Mesenchymal stem cell (in vitro differentiated cells and primary cell): ENCODE measurements at regions not wholly inside any gene's neighbourhood (a gene's known extent, or its start where the extent isn't known, plus 50 kb on each side); places are given as distances from the start of the nearest gene placed in this dataset.

ENCODE experiments used
- DNase-seq: peaks from one replicate; pipeline ENCODE4 v3.0.0-alpha.2; 2013
- H2AFZ ChIP-seq: one replicate; pipeline ENCODE4 v1.6.1; 2013; ENCODE audit warnings: low read depth, mild to moderate bottlenecking, control low read depth, inconsistent platforms, low read length, moderate library complexity
- H2AK5ac ChIP-seq: 2 replicates; pipeline ENCODE4 v1.6.1; 2013; ENCODE audit warnings: low read length, moderate library complexity, mild to moderate bottlenecking, inconsistent platforms; ENCODE audit not compliant: severe bottlenecking
- H2BK120ac ChIP-seq: one replicate; pipeline ENCODE4 v1.6.1; 2013; ENCODE audit warnings: low read depth, mild to moderate bottlenecking, inconsistent platforms, low read length, moderate library complexity
- H2BK12ac ChIP-seq, 2 experiments: one replicate each; pipeline ENCODE4 v1.6.1; 2013; ENCODE audit warnings: inconsistent platforms in 2 of 2, low read length in 2 of 2, mild to moderate bottlenecking in 2 of 2, moderate library complexity in 2 of 2, control low read depth in 1 of 2
- H2BK15ac ChIP-seq: one replicate; pipeline ENCODE4 v1.6.1; 2013; ENCODE audit warnings: mild to moderate bottlenecking, low read depth, inconsistent platforms; ENCODE audit not compliant: poor library complexity, severe bottlenecking
- H2BK5ac ChIP-seq: 2 replicates; pipeline ENCODE4 v1.6.1; 2013; ENCODE audit warnings: low read depth, mild to moderate bottlenecking, low read length, control low read depth, inconsistent platforms; ENCODE audit not compliant: poor library complexity, severe bottlenecking
- H3K14ac ChIP-seq, 2 experiments: one replicate each; pipeline ENCODE4 v1.6.1; 2013; ENCODE audit warnings: inconsistent platforms in 2 of 2, low read length in 2 of 2, control low read depth in 1 of 2, mild to moderate bottlenecking in 1 of 2, moderate library complexity in 1 of 2
- H3K18ac ChIP-seq, 2 experiments: one replicate each; pipeline ENCODE4 v1.6.1; 2013; ENCODE audit warnings: inconsistent platforms in 2 of 2, low read length in 2 of 2, control low read depth in 1 of 2, low read depth in 1 of 2, mild to moderate bottlenecking in 1 of 2
- H3K23ac ChIP-seq, 2 experiments: one replicate each; pipeline ENCODE4 v1.6.1; 2013; ENCODE audit warnings: inconsistent platforms in 2 of 2, low read length in 2 of 2, mild to moderate bottlenecking in 2 of 2, moderate library complexity in 2 of 2, control low read depth in 1 of 2
- H3K27ac ChIP-seq: 2 replicates; pipeline ENCODE4 v1.5.1; 2013; ENCODE audit warnings: mild to moderate bottlenecking, moderate library complexity, low read length, control low read depth, inconsistent platforms; ENCODE audit not compliant: poor library complexity, severe bottlenecking
- H3K27me3 ChIP-seq, 2 experiments: 2 replicates each; pipeline versions ENCODE4 v1.6.1 to v1.7.0; 2013; ENCODE audit warnings: low read length in 2 of 2, mild to moderate bottlenecking in 2 of 2, moderate library complexity in 2 of 2, control low read depth in 1 of 2, inconsistent platforms in 1 of 2; ENCODE audit not compliant: control insufficient read depth in 1 of 2, insufficient read depth in 1 of 2
- H3K36me3 ChIP-seq, 2 experiments: 2 replicates each; pipeline versions ENCODE4 v1.6.1 to v1.7.0; 2013; ENCODE audit warnings: low read length in 2 of 2, control low read depth in 1 of 2, inconsistent platforms in 1 of 2, low read depth in 1 of 2, mild to moderate bottlenecking in 1 of 2; ENCODE audit not compliant: insufficient read depth in 2 of 2, control insufficient read depth in 1 of 2
- H3K4ac ChIP-seq, 2 experiments: one replicate each; pipeline ENCODE4 v1.6.1; 2013; ENCODE audit warnings: inconsistent platforms in 2 of 2, low read length in 2 of 2, mild to moderate bottlenecking in 2 of 2, moderate library complexity in 2 of 2, control low read depth in 1 of 2, low read depth in 1 of 2
- H3K4me1 ChIP-seq: 2 replicates; pipeline ENCODE4 v1.6.1; 2013; ENCODE audit warnings: low read depth, low read length, control low read depth; ENCODE audit not compliant: control insufficient read depth, insufficient read depth
- H3K4me2 ChIP-seq: 2 replicates; pipeline ENCODE4 v1.6.1; 2013; ENCODE audit warnings: low read length, mild to moderate bottlenecking, inconsistent platforms; ENCODE audit not compliant: poor library complexity, severe bottlenecking
- H3K4me3 ChIP-seq, 2 experiments: 2 replicates each; pipeline versions ENCODE4 v1.5.1 to v1.7.0; 2013; ENCODE audit warnings: low read length in 2 of 2, mild to moderate bottlenecking in 2 of 2, control low read depth in 1 of 2, low read depth in 1 of 2; ENCODE audit not compliant: insufficient read depth in 1 of 2
- H3K79me1 ChIP-seq: replicated peaks from 2 replicates; pipeline ENCODE4 v1.6.1; 2013; ENCODE audit warnings: mild to moderate bottlenecking, control low read depth, low read length, inconsistent platforms; ENCODE audit not compliant: poor library complexity, severe bottlenecking
- H3K9ac ChIP-seq: 2 replicates; pipeline ENCODE4 v1.7.0; 2013; ENCODE audit warnings: mild to moderate bottlenecking, low read length, moderate library complexity
- H3K9me3 ChIP-seq: 2 replicates; pipeline ENCODE4 v1.7.0; 2013; ENCODE audit warnings: mild to moderate bottlenecking, low read length; ENCODE audit not compliant: control insufficient read depth
- H4K8ac ChIP-seq: one replicate; pipeline ENCODE4 v1.6.1; 2013; ENCODE audit warnings: inconsistent platforms, mild to moderate bottlenecking, low read length, moderate library complexity
- H4K91ac ChIP-seq: one replicate; pipeline ENCODE4 v1.6.1; 2013; ENCODE audit warnings: mild to moderate bottlenecking, low read length, inconsistent platforms
- WGBS: methylation state at CpG from one replicate; pipeline ENCODE4 v1.1.7; 2013; ENCODE audit warnings: mixed read lengths; 5-methylcytosine and 5-hydroxymethylcytosine counted together

- Histone ChIP-seq H2AK5ac (no peak overlapping the region), H3K9me3 (peaks cover 8% of the 10 kb centered on the region), H3K4me3 (no peak overlapping the region), H3K4me1 (peaks cover 12% of the 10 kb centered on the region), H3K36me3 (no peaks in the 10 kb centered on the region), H2BK120ac (no peak overlapping the region), H4K8ac (no peak overlapping the region), H2AFZ (no peak overlapping the region), H3K27me3 (no peaks in the 10 kb centered on the region), H4K91ac (no peak overlapping the region), H3K9ac (no peak overlapping the region), H2BK15ac (no peak overlapping the region), H2BK12ac (no peak overlapping the region), H2BK5ac (no peak overlapping the region), H3K79me1 (no peaks in the 10 kb centered on the region), H3K27ac (no peak overlapping the region), H3K4me2 (no peak overlapping the region), H3K18ac (no peak overlapping the region), H3K23ac (no peak overlapping the region), H3K14ac (no peak overlapping the region), H3K4ac (no peak overlapping the region)
- DNase-seq: no peak
- 83% methylated on average over 10 of the region's 16 CpGs for whole genome bisulfite sequencing
These were observed 87.4 kb upstream of the ARHGEF7 start for GRCh38 chr13:111027458-111028439.

DNA sequence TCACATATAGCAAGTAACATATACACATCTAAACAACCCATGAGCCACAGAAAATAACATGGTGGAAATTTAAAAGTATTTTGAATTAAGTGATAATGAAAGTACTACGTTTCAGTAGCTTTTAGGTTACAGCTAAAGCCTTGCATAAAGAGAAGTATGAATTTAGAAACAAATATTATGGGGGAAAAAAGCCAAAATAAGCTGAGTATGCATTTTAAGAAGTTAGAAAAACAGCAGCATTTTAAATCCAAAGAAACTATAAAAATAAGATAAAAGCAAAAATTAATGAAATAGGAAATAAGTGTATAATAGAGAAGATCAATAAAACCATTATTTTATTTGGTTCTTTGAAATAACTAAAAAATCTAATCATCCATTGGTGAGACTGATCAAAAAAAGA, 89.8 kb upstream of the ARHGEF7 start:
- Histone ChIP-seq H2BK12ac (no peak overlapping the region), H3K14ac (no peak overlapping the region), H4K8ac (no peak overlapping the region), H2AK5ac (no peak overlapping the region), H2AFZ (no peak overlapping the region), H3K4ac (no peak overlapping the region), H2BK15ac (no peak overlapping the region), H3K4me3 (no peak overlapping the region), H2BK5ac (no peak overlapping the region), H2BK120ac (no peak overlapping the region), H3K36me3 (no peaks in the 10 kb centered on the region), H3K9me3 (peaks cover 32% of the 10 kb centered on the region), H3K4me1 (no peaks in the 10 kb centered on the region), H3K9ac (no peak overlapping the region), H3K18ac (no peak overlapping the region), H3K4me2 (no peak overlapping the region), H3K79me1 (no peaks in the 10 kb centered on the region), H3K23ac (no peak overlapping the region), H3K27me3 (no peaks in the 10 kb centered on the region), H4K91ac (no peak overlapping the region), H3K27ac (no peak overlapping the region)
- no peak for DNase-seq
- 36% methylated on average over 1 of the region's 1 CpG for WGBS

GRCh38 chr13:111022886-111023285, 92.2 kb upstream of the ARHGEF7 start:
- Histone ChIP-seq H4K8ac (no peak overlapping the region), H3K27me3 (no peaks in the 10 kb centered on the region), H2BK12ac (no peak overlapping the region), H3K4me1 (no peaks in the 10 kb centered on the region), H3K27ac (no peak overlapping the region), H3K9me3 (peaks cover 38% of the 10 kb centered on the region), H3K9ac (no peak overlapping the region), H3K79me1 (no peaks in the 10 kb centered on the region), H2BK5ac (no peak overlapping the region), H3K4me3 (no peak overlapping the region), H3K14ac (no peak overlapping the region), H3K23ac (no peak overlapping the region), H3K18ac (no peak overlapping the region), H2AFZ (no peak overlapping the region), H2AK5ac (no peak overlapping the region), H3K4ac (no peak overlapping the region), H4K91ac (no peak overlapping the region), H3K36me3 (no peaks in the 10 kb centered on the region), H2BK15ac (no peak overlapping the region), H3K4me2 (no peak overlapping the region), H2BK120ac (no peak overlapping the region)
- no peak for DNase-seq
- 89% methylated on average over 5 of the region's 6 CpGs for WGBS

DNA sequence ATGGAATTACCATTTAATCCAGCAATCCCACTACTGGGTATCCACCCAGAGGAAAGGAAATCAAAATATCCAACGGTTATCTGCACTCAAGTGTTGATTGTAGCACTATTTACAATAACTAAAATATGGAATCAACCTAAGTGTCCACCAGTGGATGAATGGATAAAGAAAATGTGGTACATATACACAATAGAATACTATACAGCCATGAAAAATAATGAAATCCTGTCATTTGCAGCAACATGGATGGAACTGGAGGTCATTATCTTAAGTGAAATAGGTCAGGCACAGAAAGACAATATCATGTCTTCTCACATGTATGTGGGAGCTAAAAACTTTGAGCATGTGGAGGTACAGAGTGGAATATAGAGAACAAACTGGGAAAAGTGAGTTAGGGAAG, 92.9 kb upstream of the ARHGEF7 start:
- Histone ChIP-seq H3K27me3 (no peaks in the 10 kb centered on the region), H2BK15ac (no peak overlapping the region), H3K14ac (no peak overlapping the region), H3K18ac (no peak overlapping the region), H3K79me1 (no peaks in the 10 kb centered on the region), H2BK120ac (no peak overlapping the region), H3K9ac (no peak overlapping the region), H3K4ac (no peak overlapping the region), H4K8ac (no peak overlapping the region), H2BK12ac (no peak overlapping the region), H2AK5ac (no peak overlapping the region), H3K23ac (no peak overlapping the region), H3K27ac (no peak overlapping the region), H3K4me2 (no peak overlapping the region), H3K9me3 (peaks cover 38% of the 10 kb centered on the region), H3K4me3 (no peak overlapping the region), H4K91ac (no peak overlapping the region), H3K4me1 (no peaks in the 10 kb centered on the region), H2BK5ac (no peak overlapping the region), H3K36me3 (no peaks in the 10 kb centered on the region), H2AFZ (no peak overlapping the region)
- DNase-seq: no peak
- no CpG with 5 or more reads among the region's 1 CpG for WGBS
